Keratinocyte (primary cell): ENCODE measurements at regions not wholly inside any gene's neighbourhood (a gene's known extent, or its start where the extent isn't known, plus 50 kb on each side); places are given as distances from the start of the nearest gene placed in this dataset.

Source experiments
- DNase-seq: peaks from one replicate; pipeline ENCODE4 v3.0.0-alpha.2; 2011; ENCODE audit warnings: low read depth, missing footprints, low spot score
- FAIRE-seq: peaks from 2 replicates; lab custom pipeline; 2011; peaks lifted over from hg19 to GRCh38; lab: Jason Lieb, UNC
- H2AFZ ChIP-seq: 2 replicates; pipeline ENCODE4 v1.6.0; 2012; ENCODE audit warnings: low read length, control low read depth, inconsistent platforms; ENCODE audit not compliant: control insufficient read depth
- H3K27ac ChIP-seq: 2 replicates; pipeline ENCODE4 v1.5.1; 2011; ENCODE audit warnings: low read length; ENCODE audit not compliant: control insufficient read depth, insufficient read depth
- H3K27me3 ChIP-seq: 3 replicates; pipeline ENCODE4 v1.6.0; 2011; ENCODE audit warnings: low read length; ENCODE audit not compliant: control insufficient read depth, insufficient read depth; ENCODE audit errors: extremely low read depth
- H3K36me3 ChIP-seq, 2 experiments: 2 replicates in 1 of 2; 3 replicates in 1 of 2; pipeline ENCODE4 v1.5.1; 2011; ENCODE audit warnings: low read length in 2 of 2, mild to moderate bottlenecking in 1 of 2; ENCODE audit not compliant: control insufficient read depth in 2 of 2, insufficient read depth in 2 of 2; ENCODE audit errors: extremely low read depth in 1 of 2
- H3K4me1 ChIP-seq: 3 replicates; pipeline ENCODE4 v1.5.1; 2011; ENCODE audit warnings: low read length; ENCODE audit not compliant: control insufficient read depth, insufficient read depth; ENCODE audit errors: extremely low read depth
- H3K4me2 ChIP-seq: 3 replicates; pipeline ENCODE4 v1.6.0; 2011; ENCODE audit warnings: low read depth, low read length; ENCODE audit not compliant: control insufficient read depth, insufficient read depth; ENCODE audit errors: extremely low read depth
- H3K4me3 ChIP-seq, 3 experiments: fragments of 200-600 bp in 1 of 3; sonication (generic) in 1 of 3; 2 replicates in 2 of 3; 3 replicates in 1 of 3; pipeline ENCODE4 v1.5.1; 2011 to 2016; ENCODE audit warnings: low read length in 3 of 3, mild to moderate bottlenecking in 3 of 3, control low read depth in 2 of 3, inconsistent platforms in 1 of 3, low read depth in 1 of 3, mixed read lengths in 1 of 3, mixed run types in 1 of 3, moderate library complexity in 1 of 3; ENCODE audit not compliant: control insufficient read depth in 2 of 3, insufficient read depth in 2 of 3; ENCODE audit errors: extremely low read depth in 1 of 3
- H3K79me2 ChIP-seq: 2 replicates; pipeline ENCODE4 v1.6.0; 2012; ENCODE audit warnings: low read length; ENCODE audit not compliant: control insufficient read depth, insufficient read depth
- H3K9ac ChIP-seq: 3 replicates; pipeline ENCODE4 v1.6.0; 2011; ENCODE audit warnings: low read length; ENCODE audit not compliant: control insufficient read depth, insufficient read depth; ENCODE audit errors: extremely low read depth
- H3K9me1 ChIP-seq: 3 replicates; pipeline ENCODE4 v1.6.0; 2011; ENCODE audit warnings: low read length; ENCODE audit not compliant: control insufficient read depth, insufficient read depth; ENCODE audit errors: extremely low read depth
- H3K9me3 ChIP-seq: 2 replicates; pipeline ENCODE4 v1.5.1; 2012; ENCODE audit warnings: low read depth, low read length; ENCODE audit not compliant: control insufficient read depth
- H4K20me1 ChIP-seq: 3 replicates; pipeline ENCODE4 v1.6.0; 2011; ENCODE audit warnings: low read length; ENCODE audit not compliant: control insufficient read depth, insufficient read depth; ENCODE audit errors: extremely low read depth
- EZH2 ChIP-seq: IDR thresholded peaks from one replicate; pipeline ENCODE4 v1.6.1; 2012; ENCODE audit warnings: inconsistent platforms, mild to moderate bottlenecking, low read length, moderate library complexity
- dilution Hi-C: fragments of 300-500 bp; cut with MboI; formaldehyde crosslinking; loops from one replicate; pipeline ENCODE4 v1.7.0; 2020; ENCODE audit warnings: low sequenced_read_pairs; ENCODE audit not compliant: extremely low pct_ligation_motif_present
- TF ChIP-seq, protein P1 (sequence below), 3 experiments: IDR thresholded peaks in 1 of 3; conservative IDR thresholded peaks in 1 of 3; optimal IDR thresholded peaks in 1 of 3; 2 replicates in 2 of 3; 3 replicates in 1 of 3; pipeline versions ENCODE3 to v1.5.1; 2011; ENCODE audit warnings: low read length in 3 of 3, mild to moderate bottlenecking in 3 of 3, moderate library complexity in 2 of 3, control low read depth in 1 of 3, inconsistent platforms in 1 of 3; ENCODE audit not compliant: insufficient read depth in 2 of 3; ENCODE audit errors: extremely low read depth in 1 of 3

DNA sequence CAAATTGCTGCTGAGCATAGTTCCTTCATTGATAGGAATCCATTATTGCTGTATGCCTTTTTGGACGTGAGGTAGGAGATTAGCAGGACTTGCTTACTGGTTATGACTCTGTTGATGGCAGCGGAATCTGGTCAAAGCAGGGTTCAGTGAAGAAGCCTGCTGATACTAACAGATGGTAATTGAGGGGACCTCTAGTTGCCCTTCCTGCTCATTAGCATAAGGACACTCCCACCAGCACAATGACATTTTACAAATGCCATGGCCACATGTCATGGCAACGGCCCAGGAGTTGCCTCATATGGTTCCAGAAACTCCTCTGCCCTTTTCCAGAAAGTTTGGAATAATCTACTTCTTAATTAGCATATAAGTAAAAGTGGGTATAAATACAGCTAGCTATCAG, 417.5 kb downstream of the CDC14C start:
- DNase-seq (no peak), FAIRE-seq (no peak)
- H3K36me3 ChIP-seq = no peaks in the 10 kb centered on the region
- no peak overlapping the region for H3K27ac ChIP-seq
- no peaks in the 10 kb centered on the region for H3K9me3 ChIP-seq
- no peaks in the 10 kb centered on the region for H4K20me1 ChIP-seq
- H3K4me1 ChIP-seq = no peaks in the 10 kb centered on the region
- no peaks in the 10 kb centered on the region for H3K27me3 ChIP-seq
- TF ChIP-seq EZH2 = no peak
- TF ChIP-seq, protein P1, sequence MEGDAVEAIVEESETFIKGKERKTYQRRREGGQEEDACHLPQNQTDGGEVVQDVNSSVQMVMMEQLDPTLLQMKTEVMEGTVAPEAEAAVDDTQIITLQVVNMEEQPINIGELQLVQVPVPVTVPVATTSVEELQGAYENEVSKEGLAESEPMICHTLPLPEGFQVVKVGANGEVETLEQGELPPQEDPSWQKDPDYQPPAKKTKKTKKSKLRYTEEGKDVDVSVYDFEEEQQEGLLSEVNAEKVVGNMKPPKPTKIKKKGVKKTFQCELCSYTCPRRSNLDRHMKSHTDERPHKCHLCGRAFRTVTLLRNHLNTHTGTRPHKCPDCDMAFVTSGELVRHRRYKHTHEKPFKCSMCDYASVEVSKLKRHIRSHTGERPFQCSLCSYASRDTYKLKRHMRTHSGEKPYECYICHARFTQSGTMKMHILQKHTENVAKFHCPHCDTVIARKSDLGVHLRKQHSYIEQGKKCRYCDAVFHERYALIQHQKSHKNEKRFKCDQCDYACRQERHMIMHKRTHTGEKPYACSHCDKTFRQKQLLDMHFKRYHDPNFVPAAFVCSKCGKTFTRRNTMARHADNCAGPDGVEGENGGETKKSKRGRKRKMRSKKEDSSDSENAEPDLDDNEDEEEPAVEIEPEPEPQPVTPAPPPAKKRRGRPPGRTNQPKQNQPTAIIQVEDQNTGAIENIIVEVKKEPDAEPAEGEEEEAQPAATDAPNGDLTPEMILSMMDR (optimal IDR thresholded peaks at IDR 0.05 in 1 of 3, IDR thresholded peaks at IDR 0.05 in 1 of 3, conservative IDR thresholded peaks at IDR 0.05 in 1 of 3; ENCODE audit: extremely low read depth in 1 of 3, insufficient read depth in 2 of 3, low read length in 3 of 3) = no peak
- no peaks in the 10 kb centered on the region for H3K9me1 ChIP-seq
- H2AFZ ChIP-seq = no peak overlapping the region
- dilution Hi-C loops = no loop called here
- H3K9ac ChIP-seq = no peak overlapping the region
- H3K4me3 ChIP-seq = no peak overlapping the region
- H3K4me2 ChIP-seq = no peak overlapping the region
- H3K79me2 ChIP-seq = no peaks in the 10 kb centered on the region

DNA sequence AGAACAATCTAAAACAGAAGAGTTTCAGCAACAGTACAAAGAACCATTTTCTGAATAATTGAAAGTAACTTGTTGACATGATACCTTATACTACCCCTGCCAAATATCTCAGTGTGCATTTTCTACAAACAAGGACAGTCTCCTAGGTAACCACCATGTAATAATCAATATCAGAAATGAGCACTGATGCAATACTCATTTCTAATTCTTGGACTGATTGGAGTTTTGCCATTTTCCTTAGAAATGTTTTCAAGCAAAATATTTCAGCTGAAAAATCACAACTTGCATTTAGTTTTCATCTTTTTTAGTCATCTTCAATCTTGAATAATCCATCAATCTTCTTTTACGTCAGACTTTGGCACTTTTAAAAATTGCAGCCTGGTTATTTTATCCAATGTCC, 420.2 kb downstream of the CDC14C start:
- Histone ChIP-seq H3K9me1 (no peaks in the 10 kb centered on the region), H3K9ac (no peak overlapping the region), H3K4me1 (no peaks in the 10 kb centered on the region), H3K9me3 (no peaks in the 10 kb centered on the region), H2AFZ (no peak overlapping the region), H3K4me3 (no peak overlapping the region), H4K20me1 (no peaks in the 10 kb centered on the region), H3K4me2 (no peak overlapping the region), H3K27ac (no peak overlapping the region), H3K79me2 (no peaks in the 10 kb centered on the region), H3K27me3 (no peaks in the 10 kb centered on the region), H3K36me3 (no peaks in the 10 kb centered on the region)
- dilution Hi-C loops = no loop called here
- FAIRE-seq (no peak), DNase-seq (no peak)
- TF ChIP-seq EZH2 = no peak
- TF ChIP-seq, protein P1 (optimal IDR thresholded peaks at IDR 0.05 in 1 of 3, IDR thresholded peaks at IDR 0.05 in 1 of 3, conservative IDR thresholded peaks at IDR 0.05 in 1 of 3; ENCODE audit: extremely low read depth in 1 of 3, insufficient read depth in 2 of 3, low read length in 3 of 3) = no peak
